K562 (cell line): ENCODE measurements at regions not wholly inside any gene's neighbourhood (a gene's known extent, or its start where the extent isn't known, plus 50 kb on each side); places are given as distances from the start of the nearest gene placed in this dataset.
A peak's percentile ranks its signal among the peaks of the same experiment; 100 is the strongest.
"Not testable (repeated sequence)": the region's sequence is repeated elsewhere in the genome, so short reads cannot be mapped to it uniquely, and the experiment has no call there.

Experiments
- ATAC-seq: fragments of 200-7000 bp; cut with Tn5 transposase; 3 replicates; pipeline ENCODE4 v1.9.1; 2020; ENCODE audit warnings: moderate library complexity
- BruUV-seq: library from RNA; stranded (reverse); fragments of 400-500 nt; replicated peaks from 2 replicates; lab custom pipeline; 2021; lab: Mats Ljungman, UMichigan
- CTCF ChIA-PET: fragments of 300-600 bp; formaldehyde crosslinking; extraction: SDS; loops from one replicate; lab custom pipeline; 2021; ENCODE audit warnings: low intra/inter-chr PET ratio; lab: Yijun Ruan, JAX
- POLR2A ChIA-PET: fragments of 300-600, 350-650 bp; sonication (Branson Sonifier 250); formaldehyde crosslinking; extraction: SDS; loops from one replicate; lab custom pipeline; 2021; ENCODE audit warnings: antibody characterized with exemption, inconsistent platforms; lab: Yijun Ruan, JAX
- DNase-seq, 4 experiments: peaks; one replicate each; pipeline versions ENCODE4 v3.0.0 to v3.0.0-alpha.2; 2011 to 2018; ENCODE audit warnings: low spot score in 3 of 4, mixed read lengths in 3 of 4; ENCODE audit errors: extremely low read depth in 1 of 4
- FAIRE-seq: peaks from 2 replicates; lab custom pipeline; 2011; peaks lifted over from hg19 to GRCh38; lab: Jason Lieb, UNC
- H2AFZ ChIP-seq: 2 replicates; pipeline ENCODE4 v1.6.0; 2011; ENCODE audit warnings: low read depth, low read length, control low read depth, inconsistent platforms
- H3K27ac ChIP-seq: fragments of 200-600 bp; 3 replicates; pipeline ENCODE4 v1.8.0; 2011; ENCODE audit warnings: low read depth, mild to moderate bottlenecking, control low read depth, inconsistent platforms, low read length, moderate library complexity, mixed read lengths; ENCODE audit errors: extremely low read depth
- H3K27me3 ChIP-seq, 2 experiments: fragments of 300-600 bp in 1 of 2; 2 replicates in 1 of 2; 3 replicates in 1 of 2; pipeline versions ENCODE4 v1.6.0 to v1.8.0; 2011; ENCODE audit warnings: inconsistent platforms in 2 of 2, low read length in 2 of 2, mild to moderate bottlenecking in 1 of 2, mixed read lengths in 1 of 2, moderate library complexity in 1 of 2; ENCODE audit not compliant: control insufficient read depth in 2 of 2, insufficient read depth in 2 of 2
- H3K36me3 ChIP-seq: fragments of 300-600 bp; 3 replicates; pipeline ENCODE4 v1.8.0; 2011; ENCODE audit warnings: mild to moderate bottlenecking, low read length, inconsistent platforms; ENCODE audit not compliant: control insufficient read depth, insufficient read depth
- H3K4me1 ChIP-seq, 2 experiments: fragments of 200-600 bp in 1 of 2; replicated peaks in 1 of 2; 2 replicates in 1 of 2; 3 replicates in 1 of 2; pipeline versions ENCODE4 v1.5.1 to v1.8.0; 2011; ENCODE audit warnings: inconsistent platforms in 2 of 2, low read length in 2 of 2, mild to moderate bottlenecking in 1 of 2, mixed read lengths in 1 of 2, moderate library complexity in 1 of 2; ENCODE audit not compliant: control insufficient read depth in 2 of 2, insufficient read depth in 2 of 2
- H3K4me2 ChIP-seq: 2 replicates; pipeline ENCODE4 v1.6.1; 2011; ENCODE audit warnings: low read length, control low read depth, inconsistent platforms, mixed read lengths; ENCODE audit not compliant: insufficient read depth
- H3K4me3 ChIP-seq: fragments of 200-600 bp; sonication (generic), shearing (Covaris generic); 2 replicates; pipeline ENCODE4 v1.5.1; 2016; ENCODE audit warnings: control low read depth, inconsistent platforms
- H3K79me2 ChIP-seq: fragments of 200-600 bp; 3 replicates; pipeline ENCODE4 v1.8.0; 2011; ENCODE audit warnings: low read length, inconsistent platforms; ENCODE audit not compliant: control insufficient read depth, insufficient read depth
- H3K9ac ChIP-seq, 2 experiments: 2 replicates each; pipeline versions ENCODE4 v1.6.0 to v1.6.1; 2011; ENCODE audit warnings: low read depth in 2 of 2, low read length in 2 of 2, control low read depth in 1 of 2, inconsistent platforms in 1 of 2, mild to moderate bottlenecking in 1 of 2, mixed read lengths in 1 of 2; ENCODE audit not compliant: insufficient read depth in 1 of 2
- H3K9me1 ChIP-seq: one replicate; pipeline ENCODE4 v1.6.0; 2011; ENCODE audit warnings: inconsistent platforms, mild to moderate bottlenecking, low read length, moderate library complexity; ENCODE audit not compliant: control insufficient read depth, insufficient read depth
- H3K9me3 ChIP-seq: replicated peaks from 2 replicates; pipeline ENCODE4 v1.5.1; 2011; ENCODE audit warnings: low read depth, low read length, inconsistent platforms; ENCODE audit not compliant: control insufficient read depth, insufficient read depth
- H4K20me1 ChIP-seq: replicated peaks from 2 replicates; pipeline ENCODE4 v1.6.1; 2011; ENCODE audit warnings: low read length, inconsistent platforms, mixed read lengths; ENCODE audit not compliant: control insufficient read depth, insufficient read depth
- WGBS: fragments of 100-300 bp; shearing (Covaris generic); methylation state at CpG from one replicate; pipeline ENCODE4 v1.1.6; 2016; ENCODE audit warnings: low coverage, mixed read lengths; ENCODE audit not compliant: insufficient coverage; ENCODE audit errors: missing lambda C conversion rate; 5-methylcytosine and 5-hydroxymethylcytosine counted together
- in situ Hi-C: fragments of 300-500 bp; cut with MboI; formaldehyde crosslinking; loops from 4 replicates; pipeline ENCODE4 v1.15.0; 2018; ENCODE audit warnings: inconsistent platforms, mixed read lengths
- intact Hi-C: fragments of 100-400 bp; cut with micrococcal nuclease; formaldehyde crosslinking; loops from 2 replicates; pipeline ENCODE4 v1.14.2; 2022

DNA sequence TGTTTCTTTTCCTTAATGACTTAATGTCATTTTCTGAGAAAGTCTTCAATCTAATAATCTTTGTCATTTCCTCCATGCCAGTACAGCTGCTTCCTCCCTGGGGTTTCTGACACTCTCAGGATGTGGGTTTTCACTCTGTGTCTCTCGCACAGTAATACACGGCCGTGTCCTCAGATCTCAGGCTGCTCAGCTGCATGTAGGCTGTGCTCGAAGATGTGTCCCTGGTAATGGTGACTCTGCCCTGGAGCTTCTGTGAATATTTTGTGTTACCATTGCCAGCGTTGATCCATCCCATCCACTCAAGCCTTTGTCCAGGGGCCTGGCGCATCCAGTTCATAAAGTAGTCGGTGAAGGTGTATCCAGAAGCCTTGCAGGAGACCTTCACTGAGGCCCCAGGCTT is 97.6 kb downstream of the OR4M2 start:
- H3K9ac ChIP-seq, BruUV-seq, H2AFZ ChIP-seq, intact Hi-C loops, H3K4me1 ChIP-seq, in situ Hi-C loops, FAIRE-seq, H3K27me3 ChIP-seq, DNase-seq, H3K4me3 ChIP-seq, H3K4me2 ChIP-seq, H4K20me1 ChIP-seq, H3K27ac ChIP-seq, H3K36me3 ChIP-seq, POLR2A ChIA-PET, H3K79me2 ChIP-seq, H3K9me3 ChIP-seq, ATAC-seq, H3K9me1 ChIP-seq, CTCF ChIA-PET: not testable (repeated sequence)
- no CpG with 5 or more reads among the region's 7 CpGs for WGBS

DNA sequence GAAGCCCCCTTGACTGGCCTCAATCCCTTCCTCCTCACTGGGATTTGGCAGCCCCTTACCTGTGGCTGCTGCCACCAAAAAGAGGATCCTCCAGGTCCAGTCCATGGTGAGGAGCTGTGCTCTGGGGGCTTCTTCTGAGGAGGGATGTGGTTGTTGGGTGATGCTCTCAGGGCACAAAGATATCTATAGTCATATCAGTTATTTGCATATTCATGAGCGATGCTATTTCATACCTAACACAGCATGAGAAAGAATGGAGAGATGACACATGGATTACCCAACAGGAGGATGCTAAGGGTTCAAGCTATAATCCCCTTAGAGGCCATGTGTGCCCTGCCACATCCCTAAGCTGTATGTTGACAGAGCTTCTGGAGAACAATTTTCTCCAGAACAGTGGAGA is 98.1 kb downstream of the OR4M2 start:
- H3K9me1 ChIP-seq, intact Hi-C loops: not testable (repeated sequence)

DNA sequence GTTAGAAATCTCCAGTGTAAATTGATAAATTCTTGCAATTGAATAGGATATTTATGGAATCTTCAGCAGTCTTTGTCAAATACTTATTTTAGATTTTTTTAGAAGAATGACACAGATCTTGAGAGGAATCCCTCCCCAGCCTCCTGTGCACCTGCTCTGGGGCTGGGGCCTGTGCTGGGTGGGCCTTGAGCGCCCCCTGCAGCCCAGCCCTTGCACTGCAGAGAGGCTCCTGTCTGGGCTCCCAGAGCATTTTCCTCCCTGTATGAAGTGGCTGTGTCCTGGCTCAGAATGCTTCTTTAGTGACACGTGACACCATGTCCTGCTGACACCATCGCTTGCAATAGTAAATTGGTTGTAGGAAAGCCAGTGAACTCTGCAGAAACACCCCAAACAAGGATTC is 98.7 kb downstream of the OR4M2 start:
- H3K79me2 ChIP-seq, H3K36me3 ChIP-seq, H3K9me1 ChIP-seq, DNase-seq, H3K27me3 ChIP-seq, H3K4me1 ChIP-seq, CTCF ChIA-PET, H4K20me1 ChIP-seq, H3K9ac ChIP-seq, H3K4me2 ChIP-seq, H2AFZ ChIP-seq, H3K9me3 ChIP-seq, intact Hi-C loops, H3K27ac ChIP-seq, in situ Hi-C loops, POLR2A ChIA-PET, BruUV-seq, H3K4me3 ChIP-seq: not testable (repeated sequence)
- peak; percentile 67 for ATAC-seq
- WGBS: no CpG with 5 or more reads among the region's 3 CpGs
- peak; percentile 15 for FAIRE-seq

More for the DNA sequence above, 98.1 kb downstream of the OR4M2 start:
- BruUV-seq, in situ Hi-C loops, H3K4me1 ChIP-seq, H3K27ac ChIP-seq, DNase-seq, H3K9ac ChIP-seq, FAIRE-seq, ATAC-seq, H3K36me3 ChIP-seq, H2AFZ ChIP-seq, H3K4me3 ChIP-seq, H3K9me3 ChIP-seq, POLR2A ChIA-PET, CTCF ChIA-PET, H3K79me2 ChIP-seq, H4K20me1 ChIP-seq, H3K4me2 ChIP-seq, H3K27me3 ChIP-seq: not testable (repeated sequence)
- WGBS: no CpG with 5 or more reads among the region's 1 CpG

DNA sequence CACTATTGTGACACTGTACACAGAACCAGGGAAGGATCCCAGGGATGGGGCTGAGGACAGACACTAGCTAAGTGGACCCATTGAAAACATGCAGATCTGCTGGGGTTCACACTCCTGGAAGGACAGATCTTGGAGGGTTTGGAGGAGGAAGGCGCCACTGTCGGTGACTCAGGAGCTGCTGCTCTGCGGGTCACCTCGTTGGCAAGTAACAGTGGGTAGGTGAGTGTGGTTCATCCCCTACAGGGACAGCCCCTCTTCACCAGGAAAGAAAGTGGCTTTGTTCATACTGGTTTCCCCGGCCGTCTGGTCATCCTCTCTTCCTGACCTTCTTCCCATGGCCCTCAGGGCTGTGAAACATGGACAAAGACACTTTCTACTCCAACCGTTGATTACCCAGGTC is 100.3 kb downstream of the OR4M2 start:
- POLR2A ChIA-PET, H3K9ac ChIP-seq, CTCF ChIA-PET, H3K9me3 ChIP-seq, H4K20me1 ChIP-seq, H3K9me1 ChIP-seq, in situ Hi-C loops, H3K27ac ChIP-seq, H3K4me3 ChIP-seq, H2AFZ ChIP-seq, intact Hi-C loops, H3K27me3 ChIP-seq, BruUV-seq, H3K4me1 ChIP-seq, H3K4me2 ChIP-seq, H3K36me3 ChIP-seq, H3K79me2 ChIP-seq, DNase-seq, ATAC-seq, FAIRE-seq: not testable (repeated sequence)
- WGBS: no CpG with 5 or more reads among the region's 7 CpGs
